Fibroblast of upper back skin (primary cell): ENCODE measurements at regions not wholly inside any gene's neighbourhood (a gene's known extent, or its start where the extent isn't known, plus 50 kb on each side); places are given as distances from the start of the nearest gene placed in this dataset.

Experiments used
- DNase-seq: peaks from one replicate; pipeline ENCODE4 v3.0.0-alpha.2; 2013

GRCh38 chr2:120956486-120957156 is 221.0 kb downstream of the GLI2 start:
- no peak for DNase-seq

GRCh38 chr2:120957905-120958304 is 222.2 kb downstream of the GLI2 start:
- DNase-seq = no peak

- no peak for DNase-seq
These were observed 223.1 kb downstream of the GLI2 start for GRCh38 chr2:120958623-120959366.

GRCh38 chr2:120959426-120959825 is 223.8 kb downstream of the GLI2 start:
- no peak for DNase-seq

- DNase-seq = no peak
These were observed 225.2 kb downstream of the GLI2 start for GRCh38 chr2:120960770-120961366.

GRCh38 chr2:120961396-120961795 is 225.7 kb downstream of the GLI2 start:
- no peak for DNase-seq

GRCh38 chr2:120963997-120964705 is 228.5 kb downstream of the GLI2 start:
- peak; percentile 32 for DNase-seq

- peak; percentile 39 for DNase-seq
These were observed 229.2 kb downstream of the GLI2 start for GRCh38 chr2:120964819-120965218.

GRCh38 chr2:120966510-120967254 is 231.0 kb downstream of the GLI2 start:
- DNase-seq = no peak

GRCh38 chr2:120968307-120969015 is 232.8 kb downstream of the GLI2 start:
- DNase-seq = no peak

- no peak for DNase-seq
These were observed 234.1 kb downstream of the GLI2 start for GRCh38 chr2:120969613-120970355.

GRCh38 chr2:120971866-120972265 is 236.2 kb downstream of the GLI2 start:
- no peak for DNase-seq

- DNase-seq = no peak
These were observed 236.6 kb downstream of the GLI2 start for GRCh38 chr2:120972286-120972685.

GRCh38 chr2:120973196-120973595 is 237.5 kb downstream of the GLI2 start:
- DNase-seq = no peak

GRCh38 chr2:120974950-120975349 is 239.3 kb downstream of the GLI2 start:
- DNase-seq = no peak

- DNase-seq = no peak
These were observed 241.0 kb downstream of the GLI2 start for GRCh38 chr2:120976501-120977307.

GRCh38 chr2:120977582-120978358 is 242.1 kb downstream of the GLI2 start:
- no peak for DNase-seq

GRCh38 chr2:120978359-120979050 is 242.8 kb downstream of the GLI2 start:
- DNase-seq = no peak

GRCh38 chr2:120979398-120979797 is 243.7 kb downstream of the GLI2 start:
- DNase-seq = no peak
